ENCODE measurements at regions not wholly inside any gene's neighbourhood (a gene's known extent, or its start where the extent isn't known, plus 50 kb on each side); places are given as distances from the start of the nearest gene placed in this dataset.

DNA sequence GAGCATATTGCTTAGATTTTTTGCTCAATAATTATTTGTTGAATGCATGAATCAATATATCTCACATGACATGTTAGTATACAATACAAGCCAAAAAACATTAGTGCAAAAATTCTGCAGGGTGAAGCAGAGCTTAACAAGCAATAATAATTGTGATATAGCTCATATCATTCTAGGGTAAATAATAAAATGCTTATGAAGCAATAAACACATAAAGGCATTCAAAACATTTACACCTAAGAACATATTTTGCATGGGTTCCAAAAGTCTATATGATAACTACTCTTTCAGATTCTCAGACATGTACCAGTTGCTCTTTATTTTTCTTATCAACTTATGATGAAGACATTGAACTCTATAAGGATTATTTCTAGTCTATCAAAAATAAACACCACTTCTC is 886.2 kb downstream of the TRHDE start:
- TF ChIP-seq POLR2A (IDR thresholded peaks at IDR 0.05) (no peak), POLR2AphosphoS5 (IDR thresholded peaks at IDR 0.05) (no peak), EP300 (IDR thresholded peaks at IDR 0.05) (no peak)
- TF ChIP-seq, protein P1, sequence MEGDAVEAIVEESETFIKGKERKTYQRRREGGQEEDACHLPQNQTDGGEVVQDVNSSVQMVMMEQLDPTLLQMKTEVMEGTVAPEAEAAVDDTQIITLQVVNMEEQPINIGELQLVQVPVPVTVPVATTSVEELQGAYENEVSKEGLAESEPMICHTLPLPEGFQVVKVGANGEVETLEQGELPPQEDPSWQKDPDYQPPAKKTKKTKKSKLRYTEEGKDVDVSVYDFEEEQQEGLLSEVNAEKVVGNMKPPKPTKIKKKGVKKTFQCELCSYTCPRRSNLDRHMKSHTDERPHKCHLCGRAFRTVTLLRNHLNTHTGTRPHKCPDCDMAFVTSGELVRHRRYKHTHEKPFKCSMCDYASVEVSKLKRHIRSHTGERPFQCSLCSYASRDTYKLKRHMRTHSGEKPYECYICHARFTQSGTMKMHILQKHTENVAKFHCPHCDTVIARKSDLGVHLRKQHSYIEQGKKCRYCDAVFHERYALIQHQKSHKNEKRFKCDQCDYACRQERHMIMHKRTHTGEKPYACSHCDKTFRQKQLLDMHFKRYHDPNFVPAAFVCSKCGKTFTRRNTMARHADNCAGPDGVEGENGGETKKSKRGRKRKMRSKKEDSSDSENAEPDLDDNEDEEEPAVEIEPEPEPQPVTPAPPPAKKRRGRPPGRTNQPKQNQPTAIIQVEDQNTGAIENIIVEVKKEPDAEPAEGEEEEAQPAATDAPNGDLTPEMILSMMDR (IDR thresholded peaks at IDR 0.05): no peak
